Epithelial cell of prostate (primary cell): ENCODE measurements at regions not wholly inside any gene's neighbourhood (a gene's known extent, or its start where the extent isn't known, plus 50 kb on each side); places are given as distances from the start of the nearest gene placed in this dataset.
A peak's percentile ranks its signal among the peaks of the same experiment; 100 is the strongest.

Experiments used
- DNase-seq: peaks from one replicate; pipeline ENCODE4 v3.0.0-alpha.2; 2011; ENCODE audit warnings: low read depth, low spot score
- H3K27ac ChIP-seq: fragments of 450-650 bp; 2 replicates; pipeline ENCODE4 v1.5.1; 2017; ENCODE audit warnings: mild to moderate bottlenecking

DNA sequence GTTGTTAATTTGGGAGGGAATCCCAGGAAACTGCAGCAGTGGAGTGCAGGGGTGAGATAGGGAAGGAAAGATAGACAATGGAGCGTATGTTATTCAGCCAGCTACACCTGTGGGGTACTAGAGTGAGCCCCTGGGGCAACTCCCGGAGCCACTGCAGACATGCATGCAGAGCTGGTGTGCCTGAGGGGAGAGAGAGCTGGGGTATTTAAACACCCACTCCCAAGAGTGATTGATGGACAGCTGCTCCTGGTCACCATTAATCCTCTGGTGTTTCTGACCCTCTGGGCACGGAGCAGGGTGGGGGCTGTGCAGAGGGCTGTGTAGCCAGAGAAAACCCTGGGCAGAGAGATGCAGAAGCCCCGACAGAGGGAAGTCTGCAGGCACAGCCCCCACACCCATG lies 146.7 kb upstream of the CDH4 start:
- DNase-seq, result no peak
- H3K27ac ChIP-seq, result no peak overlapping the region

DNA sequence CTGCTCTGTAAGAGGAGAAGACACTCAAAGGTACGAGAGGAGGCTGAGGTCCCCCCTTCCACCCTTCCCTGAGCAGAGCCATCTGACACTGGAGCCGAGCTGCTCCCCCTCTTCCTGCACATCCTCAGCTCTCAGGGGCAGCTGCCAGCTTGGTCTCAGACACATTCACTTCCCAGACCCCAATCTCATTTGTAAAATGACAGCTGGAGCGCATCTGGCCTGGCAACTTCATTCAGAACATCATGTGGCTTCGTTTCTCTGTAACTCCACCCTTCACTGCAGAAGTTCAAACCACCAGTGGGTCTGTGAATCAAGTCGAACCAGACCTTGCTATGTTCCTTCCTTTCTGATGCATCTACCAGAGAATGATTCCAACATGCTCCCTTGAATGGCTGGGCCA lies 145.6 kb upstream of the CDH4 start:
- DNase-seq, result no peak
- H3K27ac ChIP-seq, result no peak overlapping the region

DNA sequence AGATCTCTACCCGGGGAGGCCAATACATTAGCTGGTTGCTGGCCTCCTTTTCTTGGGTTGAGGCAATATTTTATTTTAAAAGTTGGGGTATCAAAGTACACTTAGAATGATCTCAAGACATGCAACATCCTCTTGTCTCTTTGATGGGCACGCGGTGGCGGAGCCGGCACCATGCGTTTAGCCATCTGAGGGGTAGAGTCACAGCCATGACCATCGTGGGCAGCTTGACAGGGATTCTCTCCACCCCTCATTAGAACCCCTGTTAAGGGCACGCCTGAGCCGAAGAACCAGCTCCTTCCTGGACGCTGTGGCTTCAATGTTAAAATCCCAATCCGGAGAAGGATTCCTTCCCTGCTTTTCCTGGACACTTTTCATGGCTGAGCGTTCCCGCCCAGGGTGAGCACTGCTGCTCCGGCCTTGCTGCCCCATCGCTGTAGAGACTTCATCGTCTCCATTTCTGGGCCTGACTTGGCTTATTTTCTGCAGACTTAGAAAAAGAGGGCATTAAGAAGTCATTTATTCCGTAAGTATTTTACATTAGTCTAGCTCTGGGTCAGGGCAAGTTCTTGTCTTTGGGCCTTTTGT lies 142.7 kb upstream of the CDH4 start:
- DNase-seq, result no peak
- no peak overlapping the region for H3K27ac ChIP-seq

DNA sequence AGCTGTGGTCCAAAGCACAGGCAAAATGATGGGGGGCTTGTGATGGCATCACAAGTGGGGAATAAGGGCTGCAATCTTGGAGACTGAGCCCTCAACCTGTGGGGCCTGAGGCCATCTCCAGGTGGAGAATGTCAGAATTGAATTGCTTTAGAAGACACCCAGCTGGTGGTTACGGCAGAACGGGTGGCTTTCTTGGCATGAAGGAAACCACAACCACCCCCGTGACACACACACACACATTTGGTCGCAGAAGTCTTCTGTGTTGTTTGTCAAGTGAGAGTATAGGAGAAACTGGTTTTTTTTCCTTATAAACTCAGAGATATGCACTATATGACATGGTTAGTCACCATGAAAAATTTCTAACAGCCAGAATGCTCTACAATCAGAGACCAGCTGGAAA lies 139.5 kb upstream of the CDH4 start:
- H3K27ac ChIP-seq, result no peak overlapping the region
- DNase-seq, result no peak

DNA sequence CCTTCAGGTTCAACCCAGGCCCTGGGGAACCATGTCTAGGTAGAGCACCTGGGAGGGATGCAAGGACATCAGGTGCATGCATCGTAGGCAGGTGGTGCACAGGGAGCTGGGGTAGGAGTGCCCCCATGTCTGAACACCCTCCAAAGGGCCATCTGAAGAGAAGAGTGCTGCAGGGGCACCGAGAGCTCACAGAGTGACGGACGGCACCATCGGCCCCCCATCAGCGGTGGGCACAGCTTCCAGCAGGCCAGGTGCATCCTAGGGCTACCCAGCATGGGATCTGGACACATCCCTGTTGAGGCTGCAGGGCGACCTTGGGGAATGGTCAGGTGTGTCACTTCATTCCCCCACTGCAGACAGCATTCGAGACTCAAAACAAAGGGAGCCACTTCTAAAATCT lies 138.3 kb upstream of the CDH4 start:
- no peak for DNase-seq
- H3K27ac ChIP-seq, result no peak overlapping the region

DNA sequence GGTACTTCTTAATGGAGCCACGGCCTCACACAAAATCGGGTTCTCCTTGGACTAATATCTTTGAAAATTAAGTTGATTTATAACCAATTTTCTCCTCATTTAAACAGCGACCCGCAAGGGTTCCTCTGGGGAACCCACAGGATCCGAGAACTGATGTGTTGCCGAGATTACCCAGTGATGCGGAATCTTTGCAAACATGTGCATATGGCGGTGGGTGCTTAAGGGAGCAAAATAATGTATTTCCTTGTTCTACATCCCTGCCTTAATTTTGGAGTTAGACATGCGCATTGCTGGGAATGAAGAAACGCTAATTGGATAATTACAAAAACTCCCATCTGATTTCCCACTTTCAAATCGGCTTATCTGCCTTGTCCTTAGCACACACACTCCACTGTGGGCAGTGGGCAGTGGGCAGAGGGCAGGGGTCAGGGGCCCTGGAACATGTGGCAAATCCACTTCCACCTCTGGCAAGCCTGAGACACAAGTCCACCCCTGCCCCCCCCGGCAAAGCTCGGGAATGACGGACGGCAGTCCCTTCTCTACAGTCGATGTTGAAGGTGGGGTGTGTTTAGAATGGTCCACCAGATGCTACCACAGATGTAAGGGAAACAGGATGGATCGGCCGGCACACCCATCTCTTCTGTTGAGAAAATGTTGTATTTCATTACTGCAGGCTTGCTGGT lies 137.4 kb upstream of the CDH4 start:
- no peak overlapping the region for H3K27ac ChIP-seq
- DNase-seq, result no peak

DNA sequence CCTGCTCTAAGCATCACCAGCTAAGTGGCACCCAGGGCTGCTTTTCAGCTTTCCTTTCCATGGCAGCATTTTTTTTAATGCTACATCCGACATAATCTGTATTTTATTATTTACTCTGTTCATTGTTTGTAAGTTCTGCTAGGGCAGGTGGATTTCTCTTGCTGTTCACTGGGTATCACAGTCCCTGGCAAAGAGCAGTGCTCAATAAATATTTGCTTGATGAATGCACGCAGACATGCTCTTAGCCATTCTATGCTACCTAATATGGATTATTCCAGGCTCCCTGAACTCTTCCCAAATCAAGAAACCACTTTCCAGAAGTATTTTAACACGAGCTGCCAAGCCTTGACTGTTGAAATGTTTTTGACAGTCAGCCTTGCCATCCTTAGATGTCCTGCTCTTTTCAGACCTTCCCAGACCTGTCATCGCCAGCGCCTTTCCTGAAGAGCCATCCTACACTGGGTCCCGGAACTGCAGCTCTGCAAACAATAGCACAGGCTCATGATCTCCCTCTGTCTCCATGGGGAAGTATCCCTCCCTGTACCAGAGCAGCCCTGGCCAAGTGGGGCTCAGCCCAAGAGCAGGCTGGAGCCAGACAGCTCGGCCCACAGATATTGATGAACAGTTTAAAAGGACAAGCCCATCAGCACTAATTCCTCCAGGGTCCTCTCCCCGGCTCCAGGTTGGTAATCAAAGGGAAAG lies 136.5 kb upstream of the CDH4 start:
- no peak for DNase-seq
- no peak overlapping the region for H3K27ac ChIP-seq

DNA sequence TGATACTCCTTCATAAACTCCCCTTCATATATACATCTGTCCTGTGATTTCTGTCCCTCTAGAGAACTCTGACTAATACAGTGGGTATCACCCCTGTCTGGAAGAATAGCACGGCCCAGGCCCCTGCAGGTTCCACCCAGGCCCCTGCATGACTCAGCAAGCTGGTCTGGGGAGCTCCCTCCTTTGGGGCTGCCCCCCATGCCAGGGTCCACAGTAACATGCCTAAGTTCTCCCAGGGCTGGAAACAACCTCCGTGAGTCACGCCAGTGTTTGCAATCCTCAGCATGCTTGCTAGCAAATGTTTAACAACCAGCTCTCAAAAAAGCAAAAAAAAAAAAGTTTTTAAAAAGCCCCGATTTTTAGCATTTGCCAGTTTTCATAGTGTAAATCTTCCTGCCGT lies 134.3 kb upstream of the CDH4 start:
- DNase-seq, result no peak
- no peak overlapping the region for H3K27ac ChIP-seq

DNA sequence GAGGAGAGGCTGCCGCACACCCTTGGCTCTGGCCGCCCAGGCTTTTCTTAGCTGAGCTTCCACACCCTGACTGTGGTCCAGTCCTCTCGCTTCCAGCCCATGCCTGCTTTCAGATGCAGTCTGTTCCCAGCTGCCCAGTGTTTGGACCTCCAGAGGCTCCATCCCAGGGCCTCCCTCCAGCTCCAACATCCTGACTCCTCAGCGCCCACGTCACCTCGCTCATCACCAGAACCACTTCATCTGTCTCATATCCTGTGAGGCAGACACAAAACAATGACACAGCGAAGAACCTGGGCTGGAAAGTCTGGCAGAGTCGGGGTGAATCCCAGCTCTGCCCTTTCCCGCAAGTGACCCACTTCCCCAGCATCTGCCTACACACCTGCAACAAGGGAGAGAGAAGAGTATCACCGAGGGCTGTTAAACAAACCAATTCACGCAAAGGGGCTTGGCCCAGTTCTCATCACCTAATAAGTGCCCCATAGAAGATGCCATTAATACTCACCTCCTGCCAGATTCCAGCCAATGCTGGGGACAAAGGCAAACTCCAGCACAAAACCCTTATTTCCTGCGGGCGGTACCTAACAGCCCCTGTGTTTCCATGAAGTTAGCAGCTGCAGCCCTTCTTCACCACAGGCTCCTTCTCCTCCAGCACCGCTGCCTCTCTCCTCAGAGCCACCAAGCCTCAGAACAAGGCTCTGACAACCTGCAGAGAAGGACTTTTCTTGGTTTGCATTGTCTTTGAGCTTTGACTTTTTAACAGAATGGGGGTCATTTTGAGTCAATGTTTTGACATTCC lies 133.4 kb upstream of the CDH4 start:
- no peak overlapping the region for H3K27ac ChIP-seq
- DNase-seq, result no peak

DNA sequence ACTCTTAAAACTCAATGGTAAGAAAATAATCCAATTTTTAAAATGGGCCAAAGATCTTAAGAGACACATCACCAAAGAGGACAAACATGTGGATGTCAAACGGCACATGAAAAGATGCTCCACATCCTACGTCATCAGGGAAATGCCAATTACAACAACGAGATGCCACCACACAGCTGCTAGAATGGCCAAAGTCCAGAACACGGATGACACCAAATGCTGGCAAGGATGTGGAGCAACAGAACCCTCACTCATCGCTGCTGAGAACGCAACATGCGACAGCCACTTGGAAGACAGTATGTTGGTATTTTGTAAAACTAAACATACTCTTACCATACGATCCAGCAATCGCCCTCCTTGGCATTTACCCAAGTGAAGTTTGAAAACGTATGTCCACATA lies 132.8 kb upstream of the CDH4 start:
- H3K27ac ChIP-seq, result no peak overlapping the region
- no peak for DNase-seq

DNA sequence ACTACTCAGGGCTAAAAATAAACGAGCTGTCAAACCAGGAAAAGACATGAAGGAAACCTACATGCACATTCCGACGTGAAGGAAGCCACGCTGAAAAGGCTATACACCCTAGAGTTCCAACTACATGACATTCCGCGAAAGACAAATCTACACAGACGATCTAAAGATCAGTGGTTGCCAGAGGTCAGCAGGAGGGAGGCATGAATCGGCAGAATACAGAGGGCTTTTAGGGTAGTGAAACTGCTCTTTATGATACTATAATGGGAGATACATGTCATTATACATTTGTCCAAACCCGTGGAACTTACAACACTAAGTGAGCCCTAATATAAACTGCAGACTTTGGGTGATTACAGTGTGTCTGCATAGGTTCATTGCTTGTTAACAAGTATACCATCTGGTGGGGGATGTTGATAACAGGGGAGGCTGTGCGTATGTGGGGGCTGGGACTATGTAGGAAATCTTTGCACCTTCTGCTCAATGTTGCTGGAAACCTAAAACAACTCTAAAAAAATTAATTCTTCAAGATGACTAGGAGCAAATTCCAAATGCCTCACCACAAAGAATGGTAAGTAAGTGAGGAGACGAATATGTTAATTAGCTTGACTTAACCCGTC lies 132.2 kb upstream of the CDH4 start:
- no peak overlapping the region for H3K27ac ChIP-seq
- DNase-seq, result no peak

DNA sequence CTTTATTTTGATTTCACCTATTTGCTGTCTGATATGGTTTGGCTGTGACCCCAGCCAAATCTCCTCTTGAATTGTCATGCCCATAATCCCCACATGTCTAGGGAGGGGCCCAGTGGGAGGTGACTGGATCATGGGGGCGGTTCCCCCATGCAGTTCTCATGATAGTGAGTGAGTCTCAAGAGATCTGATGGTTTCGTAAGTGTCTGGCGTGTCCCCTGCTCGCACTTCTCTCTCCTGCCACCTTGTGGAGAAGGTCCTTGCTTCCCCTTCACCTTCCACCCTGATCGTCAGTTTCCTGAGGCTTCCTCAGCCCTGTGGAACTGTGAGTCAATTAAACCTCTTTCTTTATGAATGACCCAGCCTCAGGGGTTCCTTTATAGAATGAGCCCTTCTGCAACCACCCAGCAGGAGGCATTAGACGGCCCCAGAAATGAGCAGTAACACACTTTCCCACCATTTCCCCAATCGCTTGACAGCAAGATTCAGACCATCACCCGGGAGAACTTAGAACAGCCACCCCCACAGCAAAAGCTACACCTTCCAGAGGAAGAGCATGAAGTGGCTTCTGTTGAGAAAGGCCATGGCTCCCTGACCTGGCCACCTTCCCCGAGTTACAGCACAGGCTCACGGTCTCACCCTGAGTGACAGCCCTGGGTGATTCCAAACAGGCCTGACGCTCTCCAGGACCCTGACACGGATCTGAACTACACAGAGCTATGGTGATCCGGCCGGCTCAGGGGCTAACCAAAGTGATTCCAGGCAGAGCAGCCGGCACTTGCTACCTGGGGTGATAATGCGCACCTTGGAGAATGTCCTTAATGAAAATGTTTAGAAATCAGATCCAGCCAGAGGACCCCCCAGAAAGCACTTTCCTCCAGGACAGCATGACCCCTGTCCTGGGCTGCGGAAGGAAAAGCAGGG lies 131.2 kb upstream of the CDH4 start:
- peak; percentile 33 for DNase-seq
- H3K27ac ChIP-seq, result no peak overlapping the region

DNA sequence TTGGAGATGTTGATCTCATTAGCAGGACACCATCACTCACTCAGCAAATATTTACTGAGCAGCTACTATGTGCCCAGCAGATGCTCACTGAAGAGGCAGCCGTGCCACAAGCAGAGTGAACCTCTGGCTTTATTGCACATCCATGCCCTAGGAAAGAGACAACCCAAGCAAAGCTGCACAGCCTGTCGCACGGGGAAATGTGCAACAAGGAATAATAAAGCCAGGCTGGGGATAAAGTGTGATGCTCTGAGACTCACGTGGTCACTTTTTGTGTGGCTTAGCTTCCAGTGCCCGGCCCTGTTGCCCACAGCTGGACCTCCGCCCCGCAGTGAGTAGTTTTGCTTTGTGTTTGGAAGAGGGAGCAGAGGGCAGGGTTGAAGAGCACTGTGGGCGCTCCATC lies 130.4 kb upstream of the CDH4 start:
- H3K27ac ChIP-seq, result no peak overlapping the region
- no peak for DNase-seq

DNA sequence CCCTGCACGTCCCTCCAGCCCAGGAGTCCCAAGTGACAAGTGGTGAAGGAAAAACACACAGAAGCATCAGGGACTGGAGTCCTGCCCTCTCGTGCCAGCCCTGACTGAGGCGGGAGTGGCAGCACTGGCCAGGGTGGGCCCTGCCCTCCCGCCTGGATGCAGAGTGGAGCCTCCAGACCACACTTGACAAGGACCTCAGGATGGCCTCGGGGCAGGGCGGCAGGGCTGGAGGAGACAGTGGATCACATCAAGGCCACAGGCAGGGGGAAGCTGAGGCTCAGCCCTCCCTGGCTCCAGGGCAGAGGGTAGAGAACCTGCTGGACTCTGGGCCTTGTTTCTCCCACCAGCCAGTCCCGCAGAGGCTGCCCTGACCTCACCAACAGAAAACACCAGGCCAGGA lies 128.8 kb upstream of the CDH4 start:
- no peak for DNase-seq

DNA sequence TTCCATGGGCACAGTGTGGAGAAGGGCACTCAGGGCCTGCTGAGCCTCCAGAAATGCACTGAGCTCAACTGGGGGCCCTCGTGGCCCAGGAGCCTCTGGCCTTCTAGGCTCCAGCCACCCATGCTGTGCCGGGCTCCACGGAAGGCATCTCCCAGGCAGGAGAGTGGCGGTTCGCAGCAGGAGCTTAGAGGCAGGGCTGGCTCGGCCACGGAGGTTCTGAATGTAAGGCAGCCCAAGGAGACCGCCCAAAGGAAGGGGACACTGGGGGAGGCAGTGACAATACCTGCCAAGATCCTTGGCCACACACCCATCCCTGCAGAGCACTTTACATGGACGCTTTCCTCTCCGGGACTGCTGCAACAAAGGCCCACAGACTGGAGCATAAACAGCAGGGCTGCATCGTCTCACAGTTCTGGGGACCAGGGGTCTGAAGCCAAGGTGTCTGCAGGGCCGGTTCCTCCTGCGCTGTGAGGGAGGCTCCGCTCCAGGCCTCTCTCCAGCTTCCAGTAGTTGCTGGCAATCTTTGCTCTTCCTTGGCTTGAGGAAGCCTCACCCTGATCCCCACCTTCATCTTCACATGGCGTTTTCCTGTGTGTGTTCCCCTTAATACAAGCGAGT lies 128.2 kb upstream of the CDH4 start:
- no peak overlapping the region for H3K27ac ChIP-seq
- no peak for DNase-seq

More for the DNA sequence above, 128.8 kb upstream of the CDH4 start:
- no peak overlapping the region for H3K27ac ChIP-seq

DNA sequence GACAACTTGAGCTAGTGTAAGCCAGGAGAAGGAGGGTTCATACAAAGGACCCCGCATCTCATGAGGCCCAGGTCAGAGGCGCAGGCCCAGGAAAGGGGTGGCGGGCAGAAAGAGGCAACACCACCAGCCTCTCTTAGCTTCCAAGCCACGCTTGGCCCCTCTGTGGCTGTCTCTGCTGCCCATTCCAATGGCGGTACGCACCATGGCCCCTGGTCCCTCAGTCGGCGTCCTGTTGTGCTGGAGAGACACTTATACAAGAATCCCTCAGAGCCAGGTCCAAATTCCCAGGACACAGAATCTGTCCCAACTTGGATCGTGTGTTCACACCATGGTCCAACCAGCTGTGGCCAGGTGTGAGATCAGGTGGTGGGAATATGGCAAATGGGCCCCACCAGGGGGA lies 127.0 kb upstream of the CDH4 start:
- no peak for DNase-seq
- no peak overlapping the region for H3K27ac ChIP-seq

DNA sequence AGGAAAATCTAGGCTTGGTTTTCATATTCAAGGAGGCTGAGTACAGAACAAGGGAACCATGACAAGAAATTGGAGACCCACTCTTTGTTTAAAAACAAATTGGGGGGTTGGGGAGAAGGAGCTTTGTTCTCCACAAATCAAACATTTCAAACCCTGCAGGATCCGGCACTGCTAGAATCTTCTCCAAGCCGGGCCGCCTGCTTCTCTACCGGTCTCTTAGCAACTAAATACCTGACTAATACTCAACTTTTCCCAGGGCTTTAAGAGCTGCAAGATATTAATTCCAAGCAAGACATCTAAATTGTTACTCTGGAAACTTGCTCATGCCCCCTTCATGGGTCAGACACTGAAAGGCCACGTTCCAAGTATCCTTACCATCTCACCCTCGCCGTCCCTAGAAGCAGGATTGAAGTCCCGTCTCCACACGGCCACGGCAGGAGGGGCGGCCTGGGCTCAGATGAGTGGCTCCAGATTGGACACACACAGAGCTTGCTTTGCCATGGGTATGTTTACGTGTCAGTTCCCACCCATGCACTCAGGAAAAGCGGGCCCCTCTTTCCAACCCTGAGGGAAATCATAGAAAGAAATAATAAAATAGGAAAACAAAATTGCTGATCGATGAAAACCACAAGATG lies 126.4 kb upstream of the CDH4 start:
- no peak overlapping the region for H3K27ac ChIP-seq
- DNase-seq, result no peak

DNA sequence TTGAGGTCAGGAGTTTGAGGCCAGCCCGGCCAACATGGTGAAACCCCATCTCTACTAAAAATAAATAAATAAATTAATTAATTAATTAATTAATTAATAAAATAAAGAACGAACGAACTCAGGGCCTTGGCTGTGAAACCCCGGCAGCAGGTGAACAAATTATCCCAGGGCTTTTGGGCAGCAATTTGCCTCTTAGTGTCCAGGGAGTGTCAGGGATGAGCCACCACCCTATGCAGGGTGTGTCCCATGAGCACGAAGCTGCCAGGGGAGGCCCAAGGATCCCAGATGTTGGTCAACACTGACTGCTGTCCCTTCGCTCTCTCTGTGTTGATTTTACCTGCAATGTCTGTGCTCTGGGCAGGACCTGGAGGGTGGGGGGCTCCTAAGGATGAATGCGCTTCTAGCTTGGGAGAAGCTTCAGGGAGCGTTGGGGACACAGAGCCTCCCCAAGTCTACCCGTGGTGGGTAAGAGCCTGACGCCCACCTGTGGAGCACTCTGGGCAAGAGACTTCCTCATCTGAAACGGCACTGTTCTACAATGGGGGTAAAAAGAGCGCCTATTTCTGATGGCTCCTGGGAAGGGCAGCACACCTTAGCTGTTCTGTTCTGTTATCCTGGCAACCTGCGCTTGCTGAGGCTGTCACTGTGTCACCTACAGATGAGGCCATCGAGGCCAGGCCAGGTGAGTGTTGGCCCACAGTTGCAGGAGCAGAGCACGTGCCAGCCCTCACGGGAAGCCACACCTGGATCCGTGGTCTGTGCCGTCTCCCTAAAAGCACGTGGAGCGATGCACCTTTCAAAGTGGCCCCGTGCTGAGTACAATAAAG lies 125.5 kb upstream of the CDH4 start:
- H3K27ac ChIP-seq, result no peak overlapping the region
- no peak for DNase-seq
